Bronchial epithelial cell (primary cell): ENCODE measurements at regions not wholly inside any gene's neighbourhood (a gene's known extent, or its start where the extent isn't known, plus 50 kb on each side); places are given as distances from the start of the nearest gene placed in this dataset.

ENCODE experiments used
- DNase-seq: peaks from one replicate; pipeline ENCODE4 v3.0.0-alpha.2; 2010; ENCODE audit warnings: low read depth
- FAIRE-seq: peaks from 2 replicates; lab custom pipeline; 2011; peaks lifted over from hg19 to GRCh38; lab: Jason Lieb, UNC
- H3K27me3 ChIP-seq: 2 replicates; pipeline ENCODE4 v1.5.1; 2011; ENCODE audit warnings: low read length; ENCODE audit not compliant: control insufficient read depth, insufficient read depth
- H3K36me3 ChIP-seq: 2 replicates; pipeline ENCODE4 v1.5.1; 2011; ENCODE audit warnings: low read length; ENCODE audit not compliant: control insufficient read depth, insufficient read depth
- H3K4me3 ChIP-seq: 2 replicates; pipeline ENCODE4 v1.5.1; 2011; ENCODE audit warnings: mild to moderate bottlenecking, low read depth, low read length, control low read depth
- TF ChIP-seq, protein P1 (sequence below): IDR thresholded peaks from 2 replicates; pipeline ENCODE4 v1.5.1; 2011; ENCODE audit warnings: mild to moderate bottlenecking, moderate library complexity, low read length, control low read depth, inconsistent platforms; ENCODE audit not compliant: insufficient read depth, severe bottlenecking

DNA sequence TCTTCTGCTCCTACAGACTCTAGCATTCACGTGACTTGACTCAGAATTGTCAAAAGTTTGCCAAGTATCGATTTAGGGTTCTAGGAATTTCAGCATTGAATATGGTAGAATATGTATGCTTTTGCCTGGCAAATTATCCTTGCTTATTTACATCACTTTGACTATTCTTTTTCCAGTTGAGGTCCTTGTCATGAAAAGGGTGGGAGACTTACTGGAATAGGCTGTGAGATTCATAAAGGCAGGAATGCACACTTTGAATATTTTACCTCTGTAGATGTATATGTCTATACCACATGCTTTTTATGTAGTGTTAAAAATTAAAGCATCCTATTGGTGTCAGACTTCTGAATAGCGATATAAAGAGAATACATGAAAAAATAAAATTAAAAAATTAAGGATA, 378.8 kb upstream of the RARB start:
- no peak for FAIRE-seq
- no peak for DNase-seq
- TF ChIP-seq, protein P1, sequence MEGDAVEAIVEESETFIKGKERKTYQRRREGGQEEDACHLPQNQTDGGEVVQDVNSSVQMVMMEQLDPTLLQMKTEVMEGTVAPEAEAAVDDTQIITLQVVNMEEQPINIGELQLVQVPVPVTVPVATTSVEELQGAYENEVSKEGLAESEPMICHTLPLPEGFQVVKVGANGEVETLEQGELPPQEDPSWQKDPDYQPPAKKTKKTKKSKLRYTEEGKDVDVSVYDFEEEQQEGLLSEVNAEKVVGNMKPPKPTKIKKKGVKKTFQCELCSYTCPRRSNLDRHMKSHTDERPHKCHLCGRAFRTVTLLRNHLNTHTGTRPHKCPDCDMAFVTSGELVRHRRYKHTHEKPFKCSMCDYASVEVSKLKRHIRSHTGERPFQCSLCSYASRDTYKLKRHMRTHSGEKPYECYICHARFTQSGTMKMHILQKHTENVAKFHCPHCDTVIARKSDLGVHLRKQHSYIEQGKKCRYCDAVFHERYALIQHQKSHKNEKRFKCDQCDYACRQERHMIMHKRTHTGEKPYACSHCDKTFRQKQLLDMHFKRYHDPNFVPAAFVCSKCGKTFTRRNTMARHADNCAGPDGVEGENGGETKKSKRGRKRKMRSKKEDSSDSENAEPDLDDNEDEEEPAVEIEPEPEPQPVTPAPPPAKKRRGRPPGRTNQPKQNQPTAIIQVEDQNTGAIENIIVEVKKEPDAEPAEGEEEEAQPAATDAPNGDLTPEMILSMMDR: no peak
- Histone ChIP-seq H3K36me3 (no peaks in the 10 kb centered on the region), H3K27me3 (no peaks in the 10 kb centered on the region), H3K4me3 (no peak overlapping the region)

DNA sequence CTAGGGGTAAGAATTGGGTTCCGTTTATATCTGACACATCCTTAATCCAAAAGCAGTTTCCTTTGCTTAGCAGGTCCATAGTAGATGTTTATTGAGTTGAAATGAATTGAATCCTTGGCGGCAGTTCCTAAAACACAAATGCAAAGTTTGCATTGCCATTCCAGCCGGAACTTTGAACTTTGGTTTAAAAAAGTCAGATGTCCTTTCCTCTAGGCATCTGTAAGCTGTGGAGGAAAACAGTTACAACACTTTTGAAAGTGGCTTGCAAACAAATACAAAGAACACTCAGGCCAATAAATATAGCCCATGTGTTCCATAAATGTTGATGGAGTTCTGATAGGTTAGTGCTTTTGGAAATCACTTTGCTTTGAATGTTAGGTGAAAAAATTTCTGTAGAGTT, 374.7 kb upstream of the RARB start:
- Histone ChIP-seq H3K36me3 (no peaks in the 10 kb centered on the region), H3K4me3 (no peak overlapping the region), H3K27me3 (no peaks in the 10 kb centered on the region)
- DNase-seq (no peak), FAIRE-seq (no peak)
- TF ChIP-seq, protein P1: no peak

DNA sequence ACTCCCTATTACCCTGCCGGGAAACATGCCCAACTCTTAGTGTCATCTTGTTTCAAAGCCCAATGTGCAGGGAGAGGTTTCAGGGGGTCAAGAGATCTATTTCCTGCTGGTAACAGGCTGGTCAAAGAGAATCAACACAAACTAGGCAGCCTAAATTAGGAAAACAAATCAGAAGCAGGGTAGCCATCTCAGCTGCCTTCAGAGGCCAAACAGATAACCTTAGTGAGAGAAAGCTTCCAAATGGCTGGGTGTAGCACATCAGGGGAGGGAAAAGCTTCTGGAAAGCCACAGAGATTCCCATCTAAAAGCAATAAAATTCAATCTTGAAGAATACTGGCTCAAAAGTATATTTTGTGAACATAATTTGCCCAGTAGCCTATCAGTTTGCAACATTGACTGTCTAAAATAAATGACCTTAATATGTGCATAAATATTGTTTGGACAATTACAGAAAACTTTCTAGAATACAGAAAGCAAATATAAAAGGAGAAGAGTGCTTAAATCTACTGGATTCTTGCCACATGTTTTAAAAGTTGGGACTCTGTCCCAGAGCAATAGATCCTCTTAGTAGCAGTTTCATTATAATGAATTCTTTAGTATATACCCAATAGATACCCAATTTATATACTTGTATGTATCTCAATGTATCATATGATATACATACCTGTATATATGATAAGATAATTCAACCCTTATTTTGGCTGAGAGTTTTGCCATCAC, 371.9 kb upstream of the RARB start:
- Histone ChIP-seq H3K4me3 (no peak overlapping the region), H3K36me3 (no peaks in the 10 kb centered on the region), H3K27me3 (no peaks in the 10 kb centered on the region)
- DNase-seq (no peak), FAIRE-seq (no peak)
- TF ChIP-seq, protein P1: no peak

DNA sequence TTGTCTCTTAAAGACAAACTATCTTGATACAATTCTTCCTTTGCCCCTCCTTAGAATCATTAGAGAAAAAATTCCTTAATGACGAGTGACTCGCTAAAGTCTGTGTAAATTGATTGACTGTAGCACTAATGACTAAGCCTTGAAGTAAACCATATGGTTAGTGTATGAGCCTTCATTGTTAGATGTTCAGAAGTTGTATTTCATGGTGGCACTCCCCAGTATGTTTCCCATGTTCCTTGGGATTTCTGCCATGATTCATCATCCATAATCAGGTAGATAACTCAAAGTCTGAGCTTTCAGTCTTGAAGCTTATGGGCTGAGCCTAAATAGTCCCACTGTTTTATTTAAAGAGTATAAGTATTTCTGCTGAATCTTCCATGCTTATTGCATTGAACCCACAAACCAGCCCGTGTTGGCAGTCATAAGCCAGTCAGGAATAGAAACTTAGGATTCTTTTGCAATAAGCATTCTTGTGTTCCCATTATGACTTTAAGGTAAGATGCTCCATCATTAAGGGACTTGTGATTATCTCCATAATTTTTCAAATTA, 371.2 kb upstream of the RARB start:
- TF ChIP-seq, protein P1: no peak
- Histone ChIP-seq H3K27me3 (no peaks in the 10 kb centered on the region), H3K4me3 (no peak overlapping the region), H3K36me3 (no peaks in the 10 kb centered on the region)
- DNase-seq (peak; percentile 20), FAIRE-seq (no peak)

DNA sequence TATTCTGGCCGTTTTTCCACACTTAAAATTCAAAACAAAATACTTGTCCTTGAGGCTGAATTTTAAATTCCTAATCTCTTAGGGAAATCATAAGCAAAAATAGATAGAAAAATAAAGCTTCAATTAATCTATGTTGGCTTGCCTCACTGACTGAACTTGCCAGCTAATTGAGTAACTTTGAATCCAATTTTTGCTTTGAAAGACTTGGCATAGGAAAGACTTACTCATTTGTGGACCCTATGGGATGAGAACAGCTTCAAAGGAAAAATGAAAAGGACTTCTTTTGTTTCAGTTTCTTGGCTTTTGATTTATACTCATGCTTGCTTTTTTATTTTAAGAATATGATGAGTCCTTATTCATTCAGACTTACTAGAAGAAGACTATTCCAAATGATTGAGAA, 370.7 kb upstream of the RARB start:
- no peak for DNase-seq
- no peaks in the 10 kb centered on the region for H3K36me3 ChIP-seq
- no peaks in the 10 kb centered on the region for H3K27me3 ChIP-seq
- TF ChIP-seq, protein P1: no peak
- no peak for FAIRE-seq
- no peak overlapping the region for H3K4me3 ChIP-seq

DNA sequence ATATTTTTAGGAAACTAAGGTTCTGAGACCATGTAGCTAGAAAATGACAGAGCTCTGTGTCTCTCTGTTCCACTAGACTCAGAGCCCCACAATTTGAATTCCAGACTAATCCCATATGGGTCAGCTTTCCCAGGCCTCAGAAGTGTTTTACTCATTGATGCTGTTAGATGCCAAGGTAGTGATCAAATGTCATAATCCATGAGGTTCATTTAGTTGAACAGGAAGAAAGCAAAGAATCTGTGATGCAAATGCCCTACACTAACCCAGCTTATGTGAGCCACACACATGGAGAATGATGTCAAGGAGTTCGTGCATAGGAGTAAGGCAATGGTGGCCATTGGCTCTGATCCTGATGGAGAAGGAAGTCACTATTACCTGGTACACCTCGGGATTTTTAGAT, 363.4 kb upstream of the RARB start:
- no peaks in the 10 kb centered on the region for H3K36me3 ChIP-seq
- DNase-seq: no peak
- TF ChIP-seq, protein P1: no peak
- no peak for FAIRE-seq
- H3K4me3 ChIP-seq: no peak overlapping the region
- H3K27me3 ChIP-seq: no peaks in the 10 kb centered on the region
